NCI-H1417 treated with DMSO at 0.1 percent for 48 hours (cell line): ENCODE measurements at regions not wholly inside any gene's neighbourhood (a gene's known extent, or its start where the extent isn't known, plus 50 kb on each side); places are given as distances from the start of the nearest gene placed in this dataset.

Experiments used
- DNase-seq: peaks from one replicate; lab custom pipeline; 2025; lab: John Stamatoyannopoulos, UW

GRCh38 chr2:82675186-82675585, 1783.9 kb downstream of the SUCLG1 start:
- DNase-seq: no peak

DNA sequence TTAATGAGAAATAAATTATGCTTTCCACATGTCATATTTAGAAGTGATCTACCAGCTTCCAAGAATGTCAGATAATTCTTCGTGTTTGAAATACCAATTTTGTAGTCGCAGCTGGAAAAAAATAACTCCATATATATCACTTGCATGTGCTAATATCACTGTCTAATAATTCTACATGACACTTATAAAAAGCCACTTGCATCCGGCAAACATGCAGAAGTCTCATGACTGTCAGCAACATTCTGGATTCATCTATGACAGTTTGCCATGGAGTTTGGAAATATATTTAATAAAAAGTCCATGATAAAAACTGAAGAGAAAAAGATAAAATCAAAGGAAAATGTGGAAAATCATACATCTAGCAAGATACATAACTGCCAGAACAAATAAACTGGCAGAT, 1784.4 kb downstream of the SUCLG1 start:
- no peak for DNase-seq

GRCh38 chr2:82667491-82667890, 1791.6 kb downstream of the SUCLG1 start:
- no peak for DNase-seq

DNA sequence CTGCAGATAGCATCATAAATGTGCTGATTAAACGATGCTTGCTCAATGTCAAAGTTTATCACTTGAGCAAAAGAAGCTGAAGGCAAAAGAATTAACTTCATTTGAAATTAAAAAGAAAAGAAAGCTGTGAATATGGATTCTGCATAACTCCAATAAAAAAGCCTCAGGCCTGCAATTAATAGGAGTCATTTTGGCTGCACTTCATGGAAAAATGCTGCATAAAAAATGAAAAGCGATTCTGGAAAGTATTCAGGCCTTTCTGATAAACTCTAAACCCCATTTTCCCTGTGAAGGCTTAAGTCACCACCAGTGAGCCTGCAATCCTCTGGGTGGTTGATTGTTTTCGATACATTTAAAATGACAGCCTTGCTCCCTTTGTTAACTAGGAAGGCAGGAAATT, 1793.4 kb downstream of the SUCLG1 start:
- DNase-seq: no peak

DNA sequence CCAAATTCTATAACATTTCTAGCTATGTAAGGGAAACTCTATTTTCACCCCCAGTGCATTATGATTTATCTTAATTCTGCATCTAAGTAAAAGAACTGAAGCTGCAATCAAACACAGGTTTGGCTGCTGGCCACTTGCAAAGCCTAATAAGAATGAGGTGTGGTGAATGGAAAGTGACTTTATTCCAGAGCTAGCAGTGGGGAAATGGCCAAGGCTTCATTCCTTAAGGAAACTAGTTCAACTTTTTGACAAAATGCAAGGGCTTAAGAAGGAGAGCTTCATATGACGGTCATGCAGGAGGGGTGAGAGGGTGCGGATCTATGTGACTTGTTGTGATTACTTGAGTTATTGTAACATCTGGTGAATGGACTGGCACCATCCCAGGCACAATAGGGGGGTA, 1802.0 kb downstream of the SUCLG1 start:
- DNase-seq: no peak

GRCh38 chr2:82656420-82656819, 1802.7 kb downstream of the SUCLG1 start:
- DNase-seq: no peak

DNA sequence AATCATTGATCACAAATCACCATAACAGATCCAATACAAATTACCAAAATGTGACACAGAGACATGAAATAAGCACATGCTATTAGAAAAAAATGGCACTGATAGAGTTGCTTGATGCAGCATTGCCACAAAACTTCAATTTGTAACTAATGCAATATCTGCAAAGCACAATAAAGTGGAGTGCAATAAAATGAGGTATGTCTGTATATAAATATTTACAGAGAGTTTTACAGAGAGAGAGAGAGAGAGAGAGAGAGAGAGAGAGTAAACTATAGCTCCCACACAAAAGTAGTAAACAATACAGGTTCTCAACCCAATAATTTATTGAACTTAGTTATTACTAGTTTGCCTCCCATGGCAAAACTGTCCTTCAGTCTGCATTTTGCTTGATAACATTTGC, 1807.0 kb downstream of the SUCLG1 start:
- DNase-seq: no peak

DNA sequence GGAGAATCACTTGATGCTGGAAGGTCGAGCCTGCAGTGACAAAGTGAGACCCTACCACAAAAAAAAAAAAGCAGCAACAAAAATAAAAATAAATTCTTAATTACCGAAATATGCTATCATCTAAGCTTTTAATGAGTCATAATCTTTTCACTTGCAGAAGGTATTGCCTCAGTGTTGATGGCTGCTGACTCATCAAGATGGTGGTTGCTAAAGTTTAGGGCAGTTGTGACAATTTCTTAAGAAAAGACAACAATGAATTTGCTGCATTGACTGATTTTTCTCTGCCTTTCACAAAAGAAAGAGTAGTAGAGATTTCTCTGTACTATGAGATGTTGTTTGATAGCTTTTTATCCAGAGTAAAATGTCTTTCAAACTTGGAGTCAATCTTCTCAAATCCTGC, 1809.0 kb downstream of the SUCLG1 start:
- no peak for DNase-seq

GRCh38 chr2:82641598-82642180, 1817.4 kb downstream of the SUCLG1 start:
- DNase-seq: no peak

GRCh38 chr2:82636402-82637020, 1822.6 kb downstream of the SUCLG1 start:
- no peak for DNase-seq

GRCh38 chr2:82599021-82599420, 1860.1 kb downstream of the SUCLG1 start:
- DNase-seq: no peak

- no peak for DNase-seq
Measured at GRCh38 chr2:82596581-82596980, 1862.5 kb downstream of the SUCLG1 start.

DNA sequence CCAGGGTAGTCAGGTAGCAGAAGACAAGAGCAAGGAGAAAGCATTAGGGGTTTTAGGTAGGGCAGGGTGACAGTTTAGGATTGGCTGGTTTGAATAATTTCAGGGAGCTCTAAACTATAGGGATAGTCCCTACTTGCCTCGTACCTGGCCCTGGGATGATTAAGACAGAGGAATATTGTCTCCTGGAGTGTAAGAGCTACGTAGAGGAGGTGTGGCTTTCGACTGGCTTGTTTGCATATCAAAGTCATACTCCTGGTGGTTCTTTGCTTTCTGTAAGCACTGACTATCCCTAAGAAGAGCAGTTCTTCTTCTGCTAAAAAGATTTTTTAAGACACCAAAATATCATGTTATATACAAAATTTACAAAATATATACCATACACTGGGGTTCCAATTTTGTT, 1867.4 kb downstream of the SUCLG1 start:
- no peak for DNase-seq

DNA sequence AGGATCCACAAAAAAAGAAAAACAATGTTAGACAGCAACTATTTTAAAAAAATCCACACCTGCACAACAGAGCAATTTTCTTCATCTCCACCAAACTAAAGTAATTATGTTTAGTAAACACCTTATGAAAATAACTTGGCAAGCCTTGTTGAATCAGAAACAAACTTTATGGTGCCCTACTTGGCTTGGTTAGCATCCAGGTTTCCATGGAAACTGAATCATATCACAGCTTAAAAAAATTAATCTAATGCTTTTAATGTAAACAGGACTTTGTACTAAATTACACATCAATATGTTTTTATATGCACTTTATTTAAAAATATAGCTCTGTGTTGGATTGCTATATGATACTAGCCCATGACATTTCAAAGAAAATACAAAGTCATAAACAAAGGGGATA, 1882.4 kb downstream of the SUCLG1 start:
- DNase-seq: no peak

- no peak for DNase-seq
Measured at GRCh38 chr2:82539280-82539621, 1919.8 kb downstream of the SUCLG1 start.

DNA sequence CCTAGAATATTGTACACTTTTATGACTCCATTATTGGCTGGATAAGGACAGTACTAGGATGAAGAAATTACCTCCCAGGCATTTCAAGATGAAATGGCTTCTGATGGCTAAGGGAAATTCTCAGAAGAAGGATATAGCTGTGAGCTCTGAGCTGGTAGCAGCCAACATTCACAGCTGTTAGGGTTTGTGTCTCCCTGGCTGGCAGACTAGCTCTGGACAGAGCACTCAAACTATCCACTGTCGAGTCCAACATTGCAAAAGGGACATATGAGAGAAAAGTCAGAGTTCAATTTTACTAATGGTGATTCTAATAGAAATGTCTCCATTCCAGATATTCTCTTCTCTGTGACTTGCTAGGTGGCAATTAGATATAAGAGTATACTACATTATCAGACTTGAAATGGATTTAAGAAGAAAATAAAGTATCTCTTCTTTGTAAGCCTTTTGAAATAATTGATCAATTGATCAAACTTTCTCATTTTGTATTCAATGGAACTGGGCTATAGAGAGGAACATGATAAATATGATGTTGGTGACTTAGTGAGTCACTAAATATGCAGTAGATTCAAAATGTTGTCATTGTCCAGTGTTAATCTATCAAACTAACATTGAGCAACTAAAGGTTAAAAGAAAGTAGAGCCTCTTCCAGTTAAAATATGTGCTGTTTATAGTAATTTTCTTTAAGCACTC, 1920.3 kb downstream of the SUCLG1 start:
- DNase-seq: no peak

DNA sequence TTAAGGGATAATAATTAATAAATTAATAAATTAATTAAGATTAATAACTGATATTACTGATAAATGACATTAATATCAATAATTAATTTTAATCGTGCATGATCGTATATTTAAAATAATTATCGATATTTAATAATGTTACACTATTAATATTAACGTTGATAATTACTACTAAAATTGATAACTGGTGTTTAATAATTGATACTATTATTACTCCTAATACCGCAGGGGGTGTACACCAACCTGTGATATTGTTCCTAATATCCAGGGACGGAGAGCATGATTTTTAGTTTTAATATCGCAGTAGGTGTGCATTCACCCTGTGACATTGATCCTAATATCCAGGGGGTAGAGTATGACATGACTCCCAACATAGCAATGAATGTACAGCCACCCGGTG, 1930.8 kb downstream of the SUCLG1 start:
- DNase-seq: no peak

- no peak for DNase-seq
Measured at GRCh38 chr2:82527124-82527523, 1932.0 kb downstream of the SUCLG1 start.

- DNase-seq: no peak
Measured at GRCh38 chr2:82526277-82526676, 1932.8 kb downstream of the SUCLG1 start.

DNA sequence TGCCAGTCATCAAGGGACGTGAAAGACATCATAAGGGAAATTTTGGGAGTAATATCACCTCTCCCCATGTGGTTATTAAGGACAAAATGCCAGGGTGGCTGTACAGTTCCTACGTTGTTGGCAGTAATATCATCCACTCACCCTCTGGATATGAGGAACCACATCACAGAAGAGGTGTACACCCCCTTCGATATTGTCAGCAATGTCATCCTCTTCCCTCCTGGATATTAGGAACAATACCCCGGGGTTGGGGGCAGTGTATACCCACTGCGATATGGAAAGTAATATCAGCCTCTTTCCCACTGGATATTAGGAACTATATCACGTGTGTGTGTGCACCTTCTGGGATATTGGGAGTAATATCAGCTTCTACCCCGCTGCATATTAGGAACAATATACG, 1933.3 kb downstream of the SUCLG1 start:
- no peak for DNase-seq

- DNase-seq: no peak
Measured at GRCh38 chr2:82524826-82525225, 1934.3 kb downstream of the SUCLG1 start.

GRCh38 chr2:82511894-82512293, 1947.2 kb downstream of the SUCLG1 start:
- DNase-seq: no peak

DNA sequence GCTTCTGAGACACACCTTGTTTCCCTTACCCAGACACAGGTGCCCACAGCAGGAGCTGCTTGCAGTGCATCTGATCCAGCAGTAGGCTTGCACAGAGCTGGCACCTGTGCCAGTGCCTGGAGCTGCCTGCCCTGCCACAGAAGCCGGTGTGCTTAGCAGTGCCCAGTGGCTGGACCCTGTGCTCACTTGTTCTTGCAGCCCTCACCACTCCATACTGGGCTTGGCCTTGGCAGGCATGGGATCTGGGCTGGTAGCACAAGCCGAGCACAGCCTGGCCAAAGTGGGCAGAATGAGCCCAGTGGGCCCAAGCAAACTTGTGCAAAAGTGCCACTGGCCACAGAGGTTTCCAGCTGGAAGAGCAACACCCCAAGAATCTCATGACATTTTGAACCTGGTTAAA, 1950.4 kb downstream of the SUCLG1 start:
- no peak for DNase-seq

- DNase-seq: no peak
Measured at GRCh38 chr2:82507657-82508056, 1951.4 kb downstream of the SUCLG1 start.
